ENCODE measurements at regions not wholly inside any gene's neighbourhood (a gene's known extent, or its start where the extent isn't known, plus 50 kb on each side); places are given as distances from the start of the nearest gene placed in this dataset.
"Not testable (repeated sequence)": the region's sequence is repeated elsewhere in the genome, so short reads cannot be mapped to it uniquely, and the experiment has no call there.

DNA sequence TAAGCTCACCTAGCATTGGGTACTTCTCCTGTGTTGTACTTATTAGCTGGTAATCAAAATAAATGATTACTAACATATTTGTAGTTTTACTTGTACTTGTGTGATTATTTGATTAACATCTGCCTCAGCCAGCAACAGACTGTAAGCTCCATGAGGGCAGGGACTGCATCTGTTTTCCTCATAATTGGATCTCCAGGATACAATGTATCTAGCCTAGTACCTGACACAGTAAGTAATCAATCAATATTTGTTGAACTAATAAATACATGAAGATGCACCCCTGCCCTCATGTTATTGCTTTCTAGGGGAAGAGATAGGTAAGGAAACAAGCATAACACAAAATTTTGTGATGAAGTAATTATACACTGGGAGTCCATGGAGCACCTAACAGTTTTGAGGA, 101.5 kb downstream of the TENT5C start:
- DNase-seq (ENCODE audit: low read depth, low spot score) = no peak

DNA sequence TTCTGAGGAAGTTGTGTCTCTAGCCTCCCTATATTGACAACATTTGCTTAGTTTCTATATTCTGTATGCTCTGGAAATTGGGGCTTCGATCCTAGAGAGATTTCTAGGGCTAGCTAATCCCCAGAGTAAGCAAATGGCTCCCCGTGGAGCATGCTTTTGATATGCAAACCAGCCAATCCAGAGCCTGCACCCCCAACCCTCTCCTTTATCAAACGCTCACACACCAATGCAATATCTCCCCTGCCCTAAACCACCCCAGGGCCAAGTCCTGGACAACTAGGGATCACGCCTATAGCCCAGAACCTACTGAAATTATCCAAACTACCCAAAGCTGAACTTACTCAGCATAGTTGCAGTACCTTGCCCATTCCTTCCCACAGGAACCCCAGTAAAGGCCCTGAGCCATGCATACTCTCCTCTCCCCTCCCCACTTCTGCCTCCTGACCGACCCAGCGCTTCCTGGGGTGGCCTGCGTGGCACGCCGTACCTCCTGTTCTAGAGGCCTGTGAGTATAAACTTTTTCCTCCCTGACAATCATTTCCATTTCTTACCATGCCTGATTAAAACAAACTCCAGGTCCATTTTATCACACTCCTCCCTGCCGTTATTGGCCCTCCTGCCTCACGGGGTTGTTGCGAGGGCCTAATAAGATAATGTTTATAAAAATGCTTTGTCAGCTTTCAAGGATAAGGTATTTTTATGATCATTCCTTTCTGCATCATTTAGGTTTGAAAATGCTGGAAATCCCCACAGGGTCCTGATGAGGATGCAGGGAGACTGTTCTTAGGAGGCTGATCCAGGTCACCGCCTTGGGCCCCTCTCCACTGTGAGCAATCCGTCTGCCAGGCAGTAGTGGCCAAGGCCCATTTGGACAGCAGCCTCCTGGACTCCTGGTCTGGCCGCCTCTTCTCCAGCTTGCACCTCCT, 102.7 kb downstream of the TENT5C start:
- DNase-seq (ENCODE audit: low read depth, low spot score) = peak; percentile 15

DNA sequence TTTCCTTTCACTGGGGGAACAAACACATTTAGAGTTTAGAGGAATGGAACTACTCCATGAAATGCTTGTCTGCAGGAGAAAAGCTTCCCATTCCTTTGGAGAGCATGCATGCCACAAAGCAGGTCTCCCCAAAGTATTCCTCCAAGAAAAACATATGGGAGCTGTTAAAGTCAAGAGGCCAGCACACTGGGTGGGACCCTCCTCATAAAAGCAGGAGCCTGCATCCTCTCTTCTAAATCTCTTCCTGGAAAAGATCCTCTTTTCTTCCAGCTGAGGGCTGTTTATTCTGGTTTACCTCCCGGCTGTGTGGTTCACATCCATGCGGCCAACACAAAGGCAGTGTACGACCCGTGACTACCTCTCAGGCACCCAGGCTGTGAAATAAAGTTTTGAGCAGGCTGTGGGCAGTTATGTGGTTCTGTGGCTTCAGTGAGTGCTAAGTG, 103.4 kb downstream of the TENT5C start:
- peak; percentile 53 for DNase-seq (ENCODE audit: low read depth, low spot score)

DNA sequence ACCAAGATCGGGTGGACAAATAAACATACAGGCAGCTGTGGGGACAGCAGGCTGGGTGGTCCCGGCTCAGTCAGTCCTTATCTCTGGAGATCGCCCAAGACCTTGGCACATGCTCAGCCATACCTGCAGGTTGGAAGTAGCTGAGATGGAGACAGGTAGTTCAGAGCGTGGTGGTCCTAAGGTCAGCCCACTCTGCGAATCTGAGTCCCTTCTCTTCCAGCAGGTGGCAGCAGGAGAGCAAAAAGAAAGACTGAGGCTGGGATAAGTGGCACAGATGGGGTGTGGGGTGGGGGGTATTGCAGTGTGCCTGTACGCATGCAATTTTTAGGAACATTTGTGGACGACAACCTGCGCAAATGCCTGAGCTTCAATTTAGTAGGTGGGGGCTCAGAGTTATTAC, 104.9 kb downstream of the TENT5C start:
- DNase-seq (ENCODE audit: low read depth, low spot score) = no peak

DNA sequence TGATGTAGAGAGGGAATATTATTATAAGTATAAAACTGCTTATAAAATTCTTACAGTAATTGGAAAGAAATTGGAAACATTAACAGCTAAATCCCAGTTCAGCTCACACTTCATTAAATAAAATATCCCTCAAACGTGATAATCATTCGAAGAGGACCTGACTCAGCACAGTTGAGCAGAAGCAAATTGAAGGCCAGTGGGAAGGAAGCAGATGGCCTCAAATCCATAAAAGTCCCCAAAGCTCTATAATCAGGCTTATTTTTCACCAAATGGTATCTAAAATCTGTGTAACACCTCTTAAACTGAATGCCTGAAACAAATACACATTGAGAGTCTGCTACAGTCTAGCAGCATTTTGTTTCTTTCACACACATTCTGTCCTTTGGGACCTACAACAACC, 106.8 kb downstream of the TENT5C start:
- DNase-seq (ENCODE audit: low read depth, low spot score) = no peak

DNA sequence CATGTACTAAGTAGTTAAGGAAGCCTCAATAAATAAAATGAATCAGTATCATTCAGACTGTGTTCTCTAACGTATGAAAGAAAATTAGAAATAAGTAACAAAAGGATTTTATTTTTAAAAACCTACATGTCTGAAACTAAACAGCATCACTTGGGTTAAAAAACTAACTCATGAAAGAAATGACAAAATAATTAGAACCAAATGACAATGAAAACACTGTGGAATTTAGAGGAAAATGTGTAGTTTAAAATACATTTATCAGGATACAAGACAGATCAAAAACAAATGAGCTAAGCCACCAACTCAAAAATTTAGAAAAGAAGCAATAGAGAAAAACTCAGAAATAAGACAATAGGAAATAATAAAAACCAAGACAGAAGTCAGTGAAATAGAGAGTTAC, 108.7 kb downstream of the TENT5C start:
- DNase-seq (ENCODE audit: low read depth, low spot score) = no peak

DNA sequence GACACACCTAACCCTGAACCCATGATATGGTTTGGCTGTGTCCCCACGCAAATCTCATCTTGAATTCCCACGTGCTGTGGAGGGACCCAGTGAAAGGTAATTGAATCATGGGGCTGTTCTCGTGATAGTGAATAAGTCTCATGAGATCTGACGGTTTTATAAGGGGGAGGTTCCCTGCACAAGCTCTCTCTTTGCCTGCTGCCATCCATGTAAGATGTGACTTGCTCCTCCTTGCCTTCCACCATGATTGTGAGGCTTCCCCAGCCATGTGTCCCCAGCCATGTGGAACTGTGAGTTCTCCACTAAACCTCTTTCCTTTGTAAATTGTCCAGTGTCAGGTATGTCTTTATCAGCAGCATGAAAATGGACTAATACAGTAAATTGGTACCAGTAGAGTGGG, 110.2 kb downstream of the TENT5C start:
- DNase-seq (ENCODE audit: low read depth, low spot score) = not testable (repeated sequence)

DNA sequence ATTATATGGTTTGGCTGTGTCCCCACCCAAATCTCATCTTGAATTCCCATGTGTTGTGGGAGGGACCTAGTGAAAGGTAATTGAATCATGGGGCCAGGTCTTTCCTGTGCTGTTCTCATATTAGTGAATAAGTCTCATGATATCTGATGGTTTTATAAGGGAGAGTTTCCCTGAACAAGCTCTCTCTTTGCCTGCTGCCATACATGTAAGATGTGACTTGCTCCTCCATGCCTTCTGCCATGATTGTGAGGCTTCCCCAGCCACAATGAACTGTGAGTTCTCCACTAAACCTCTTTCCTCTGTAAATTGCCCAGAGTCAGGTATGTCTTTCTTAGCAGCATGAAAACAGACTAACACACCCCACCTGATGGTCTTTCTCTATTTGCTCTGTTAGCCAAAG, 112.1 kb downstream of the TENT5C start:
- not testable (repeated sequence) for DNase-seq (ENCODE audit: low read depth, low spot score)

DNA sequence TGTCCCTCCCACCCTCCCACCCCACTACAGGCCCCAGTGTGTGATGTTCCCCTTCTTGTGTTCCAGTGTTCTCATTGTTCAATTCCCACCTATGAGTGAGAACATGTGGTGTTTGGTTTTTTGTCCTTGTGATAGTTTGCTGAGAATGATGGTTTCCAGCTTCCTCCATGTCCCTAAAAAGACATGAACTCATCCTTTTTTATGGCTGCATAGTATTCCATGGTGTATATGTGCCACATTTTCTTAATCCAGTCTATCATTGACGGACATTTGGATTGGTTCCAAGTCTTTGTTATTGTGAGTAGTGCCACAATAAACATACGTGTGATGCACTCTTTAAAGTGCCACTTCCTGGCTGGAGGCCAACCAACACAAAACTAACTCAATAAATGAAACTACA, 112.7 kb downstream of the TENT5C start:
- not testable (repeated sequence) for DNase-seq (ENCODE audit: low read depth, low spot score)

DNA sequence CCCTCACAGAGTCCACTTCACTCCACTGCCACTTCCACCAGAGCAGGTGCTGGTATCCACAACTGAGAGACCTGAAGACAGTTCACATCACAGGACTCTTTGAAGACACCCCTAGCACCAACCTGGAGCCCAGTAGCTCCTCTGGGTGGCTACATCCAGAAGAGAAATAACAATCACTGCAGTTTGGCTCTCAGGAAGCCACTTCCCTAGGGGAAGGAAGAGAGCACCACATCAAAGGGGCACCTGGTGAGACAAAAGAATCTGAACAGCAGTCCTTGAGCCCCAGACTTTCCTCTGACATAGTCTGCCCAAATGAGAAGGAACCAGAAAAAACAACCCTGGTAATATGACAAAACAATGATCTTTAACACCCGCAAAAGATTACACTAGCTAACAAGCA, 113.2 kb downstream of the TENT5C start:
- DNase-seq (ENCODE audit: low read depth, low spot score) = no peak

DNA sequence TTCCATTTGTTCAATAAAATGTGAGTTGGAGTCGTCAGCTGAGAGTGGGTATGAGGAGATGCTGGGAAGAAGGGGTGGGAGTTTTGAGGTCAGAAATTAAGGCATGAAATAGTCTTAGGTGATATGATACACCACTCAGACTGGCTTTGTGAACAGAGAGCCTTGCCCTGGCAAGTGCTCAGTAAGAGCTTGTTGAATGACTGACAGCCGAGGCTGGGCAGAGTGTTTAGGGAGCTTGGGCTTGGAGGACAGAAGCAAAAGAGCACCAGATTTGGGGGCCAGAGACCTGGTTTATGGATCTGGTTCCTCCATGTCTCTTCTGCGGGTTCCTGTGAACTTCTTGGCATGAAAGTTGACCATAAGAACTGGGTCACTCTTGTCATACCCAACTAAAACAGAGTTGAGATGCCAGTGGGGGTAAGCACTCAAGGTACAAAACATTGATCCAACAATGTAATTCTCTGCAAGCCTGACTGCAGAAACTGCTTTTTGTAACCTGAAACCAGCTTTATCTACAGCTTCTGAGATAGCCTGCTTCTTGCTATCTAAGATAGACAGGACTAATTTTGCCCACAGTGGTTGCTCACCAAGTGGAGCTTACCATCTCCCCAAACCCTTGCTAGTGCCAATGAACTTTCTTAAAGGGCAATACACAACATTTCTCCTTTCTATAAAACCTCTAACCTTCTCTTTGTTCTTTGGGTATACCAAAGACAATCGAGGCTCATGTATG, 126.4 kb downstream of the TENT5C start:
- no peak for DNase-seq (ENCODE audit: low read depth, low spot score)

DNA sequence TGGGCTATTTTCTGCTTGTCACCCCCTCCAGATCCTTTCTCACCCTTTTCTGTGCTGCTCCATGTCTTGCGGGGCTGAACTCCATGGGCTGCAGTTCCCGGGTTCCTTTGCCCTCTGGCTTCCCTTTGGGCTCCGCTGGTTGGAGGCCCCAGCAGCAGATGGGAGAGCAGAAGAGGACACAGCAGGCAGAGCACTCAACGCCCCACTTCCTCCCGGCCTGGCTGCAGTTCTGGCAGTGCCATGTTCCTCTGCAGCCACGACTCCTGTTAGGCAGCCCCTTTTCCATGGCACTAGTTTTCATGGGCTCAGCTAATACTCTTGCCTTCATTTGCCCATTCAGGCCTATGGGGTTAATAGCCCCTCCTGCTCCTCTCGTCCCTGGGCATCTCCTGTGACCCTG, 127.1 kb downstream of the TENT5C start:
- DNase-seq (ENCODE audit: low read depth, low spot score) = no peak

DNA sequence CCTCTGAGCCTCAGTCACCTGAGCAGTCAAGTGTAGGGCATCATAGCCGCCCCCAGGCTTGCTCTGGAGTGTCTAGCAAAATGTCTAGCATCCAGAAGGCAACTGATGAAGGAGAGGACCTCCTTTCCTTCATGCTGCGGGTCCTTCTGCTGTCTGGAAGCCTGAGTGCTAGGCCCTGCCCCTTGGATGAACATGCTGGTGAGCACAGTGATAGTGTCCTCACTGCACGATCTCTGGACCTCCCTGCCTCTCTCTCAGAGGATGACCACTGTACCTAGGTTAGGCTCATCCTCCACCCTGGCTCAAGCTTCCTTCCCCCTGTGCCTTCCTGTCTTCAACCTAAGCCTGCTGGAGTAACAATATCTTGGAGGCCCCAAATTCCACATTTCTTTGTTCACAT, 128.6 kb downstream of the TENT5C start:
- DNase-seq (ENCODE audit: low read depth, low spot score) = no peak

DNA sequence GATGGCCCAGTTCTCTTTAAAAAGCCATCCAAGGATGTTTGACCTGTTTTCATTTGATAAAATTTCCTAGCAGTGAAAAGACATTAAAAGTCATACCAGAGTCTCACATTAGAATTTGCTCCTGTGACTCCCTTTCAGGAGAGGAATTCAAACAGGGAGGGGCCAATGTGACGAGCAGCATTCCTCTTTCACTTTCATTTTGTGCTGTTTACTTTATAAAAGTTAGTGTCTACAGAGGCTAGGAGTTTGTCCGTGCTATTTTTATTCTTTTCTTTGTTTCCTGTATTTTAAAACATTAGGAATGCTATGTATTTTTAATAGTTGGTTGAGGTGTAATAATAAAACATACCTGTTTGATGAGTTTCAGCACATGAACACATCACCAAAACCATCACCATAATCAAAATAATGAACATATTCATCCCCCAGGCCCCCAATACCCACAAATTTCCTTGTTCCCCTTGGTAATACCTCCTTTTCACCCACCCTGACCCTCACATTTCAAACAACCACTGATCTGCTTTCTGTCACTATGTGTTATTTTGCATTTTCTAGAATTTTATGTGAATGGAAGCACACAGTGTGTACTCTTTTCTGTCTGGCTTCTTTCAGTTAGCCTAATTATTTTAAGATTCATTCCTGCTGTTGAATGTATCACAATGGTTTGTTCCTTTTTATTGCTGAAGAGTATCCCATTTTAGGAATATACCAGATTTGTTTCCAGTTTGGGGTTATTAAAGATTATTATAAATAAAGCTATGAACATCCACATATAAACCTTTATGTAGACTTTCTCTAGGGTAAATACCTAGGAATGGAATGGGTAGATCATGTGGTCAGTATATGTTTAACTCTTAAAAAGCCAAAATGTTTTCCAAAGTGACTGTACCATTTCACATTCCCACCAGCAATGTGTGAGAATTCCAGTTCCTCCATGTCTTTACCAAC, 129.5 kb downstream of the TENT5C start:
- DNase-seq (ENCODE audit: low read depth, low spot score) = peak; percentile 67

DNA sequence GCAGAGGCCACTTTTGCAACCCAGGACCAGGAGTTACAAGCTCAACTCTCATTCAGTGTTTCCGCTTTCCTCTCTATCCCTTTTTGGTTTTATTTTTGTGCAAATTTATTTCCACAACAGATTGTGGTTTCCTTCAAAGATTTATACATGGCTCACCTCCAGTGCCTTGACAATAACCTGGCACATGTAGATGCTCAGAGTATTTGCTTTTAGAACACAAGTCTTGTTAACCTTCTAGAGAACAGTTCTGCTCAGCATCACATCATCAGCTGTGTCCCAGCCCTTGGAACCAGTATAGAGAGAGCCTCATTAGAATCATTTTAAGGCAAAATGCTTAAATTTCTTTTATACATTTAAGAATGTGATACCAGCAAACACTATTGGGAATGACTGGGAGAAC, 133.7 kb downstream of the TENT5C start:
- DNase-seq (ENCODE audit: low read depth, low spot score) = no peak

DNA sequence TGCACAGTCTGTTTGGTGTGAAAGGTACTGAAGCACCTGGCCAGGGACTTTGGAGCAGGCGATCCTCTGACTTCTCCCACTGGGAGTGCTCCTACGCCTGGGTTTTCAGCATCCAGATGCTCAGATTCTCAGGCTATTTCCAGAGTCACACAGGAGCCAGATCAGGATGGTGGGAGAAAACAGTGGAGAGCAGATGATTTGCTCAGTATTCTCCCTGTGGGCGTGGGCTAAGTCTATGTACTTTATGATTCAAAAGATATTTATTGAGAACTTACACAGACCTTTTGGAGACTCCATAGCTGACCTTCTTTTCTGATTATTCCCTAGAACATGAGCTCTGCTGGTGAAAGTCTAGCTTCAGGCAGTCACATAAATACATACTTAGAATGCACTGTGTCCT, 134.6 kb downstream of the TENT5C start:
- no peak for DNase-seq (ENCODE audit: low read depth, low spot score)

DNA sequence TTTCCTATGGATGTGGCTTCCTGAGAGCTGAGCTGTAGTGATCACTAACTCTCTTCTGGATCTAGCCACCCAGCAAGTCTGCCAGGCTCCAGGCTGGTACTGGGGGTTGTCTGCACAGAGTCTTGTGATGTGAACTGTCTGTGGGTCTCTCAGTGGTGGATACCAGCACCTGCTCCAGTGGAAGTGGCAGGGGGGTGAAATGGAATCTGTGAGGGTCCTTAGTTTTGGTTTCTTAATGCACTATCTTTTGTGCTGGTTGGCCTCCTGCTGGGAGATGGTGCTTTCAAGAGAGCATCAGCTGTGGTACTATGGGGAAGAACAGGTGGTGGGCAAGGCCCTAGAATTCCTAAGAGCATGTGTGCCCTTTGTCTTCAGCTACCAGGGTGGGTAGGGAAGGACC, 140.7 kb downstream of the TENT5C start:
- DNase-seq (ENCODE audit: low read depth, low spot score) = not testable (repeated sequence)

DNA sequence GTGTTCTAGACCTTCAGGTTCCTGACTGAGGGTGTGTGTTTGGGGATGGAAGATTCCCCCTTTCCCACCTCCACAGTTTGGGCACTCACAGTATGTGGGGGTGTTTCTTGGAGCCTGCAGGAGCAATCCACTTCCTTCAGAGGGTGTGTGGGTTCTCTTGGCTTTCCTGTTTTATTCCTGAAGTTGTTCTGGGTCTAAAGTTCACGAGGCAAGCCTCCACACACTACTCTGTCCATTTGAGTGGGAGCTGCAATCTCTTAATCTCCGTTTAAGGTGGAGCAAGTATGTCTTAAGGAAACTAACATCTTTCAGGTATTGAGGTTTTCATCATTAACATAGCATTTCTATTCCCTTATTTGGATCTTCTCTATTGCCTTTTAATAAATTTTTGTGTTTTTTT, 141.8 kb downstream of the TENT5C start:
- DNase-seq (ENCODE audit: low read depth, low spot score) = no peak

DNA sequence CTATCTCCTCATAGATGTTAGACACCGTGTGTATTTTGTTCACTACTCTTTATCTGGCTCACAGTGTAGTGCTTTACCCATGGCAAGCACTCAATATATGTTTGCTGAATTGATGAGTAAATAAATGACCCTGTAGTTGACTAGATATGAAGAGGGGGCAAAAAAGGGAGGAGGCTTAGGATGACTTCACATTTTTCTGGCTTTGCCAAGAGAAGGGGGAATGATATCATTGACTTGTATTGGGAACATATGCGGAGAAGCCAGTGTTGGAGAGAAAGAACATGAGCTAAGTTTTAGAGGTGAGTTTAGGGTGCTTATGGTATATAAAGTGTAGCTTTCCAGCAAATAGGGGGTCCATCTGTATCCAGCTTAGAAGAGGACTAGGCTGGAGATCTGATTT, 145.5 kb downstream of the TENT5C start:
- DNase-seq (ENCODE audit: low read depth, low spot score) = no peak

DNA sequence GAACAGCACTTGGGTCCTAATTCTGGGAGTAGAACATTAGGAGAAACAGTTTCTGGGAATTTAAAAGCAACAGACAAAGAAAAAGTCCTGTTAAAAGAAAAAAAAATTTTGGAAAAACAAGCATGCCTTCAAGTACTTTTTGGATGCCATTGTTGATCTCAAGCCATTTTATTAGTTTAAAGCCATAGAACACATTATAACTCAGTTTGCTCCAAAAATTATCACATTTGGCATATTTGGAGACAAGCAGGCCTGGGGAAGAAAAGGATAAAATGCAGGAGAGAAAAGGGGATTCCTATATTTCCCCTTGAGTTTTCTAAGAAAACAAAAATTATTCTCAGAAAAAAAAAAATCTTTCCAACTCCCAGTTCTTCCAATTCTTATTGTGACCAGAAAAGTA, 146.8 kb downstream of the TENT5C start:
- DNase-seq (ENCODE audit: low read depth, low spot score) = no peak

DNA sequence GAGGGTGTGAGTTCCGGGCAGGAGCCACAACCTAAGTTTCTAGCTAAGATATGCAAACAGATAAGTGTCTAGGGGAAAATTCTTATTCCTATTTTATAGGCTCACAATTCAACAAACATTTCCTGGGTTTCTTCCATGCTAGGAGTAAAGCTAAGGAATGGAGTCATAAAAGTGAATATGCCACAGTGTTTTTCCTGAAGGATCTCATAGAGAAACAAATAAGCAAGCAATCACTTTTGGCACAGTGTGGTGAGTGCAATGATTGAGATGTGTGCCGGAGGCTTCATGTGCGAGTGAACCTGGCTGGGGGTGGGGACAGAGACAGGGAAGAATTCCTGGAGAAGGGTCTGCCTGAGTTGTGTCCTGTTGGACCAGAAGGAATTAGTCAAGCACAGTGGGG, 147.4 kb downstream of the TENT5C start:
- DNase-seq (ENCODE audit: low read depth, low spot score) = no peak

DNA sequence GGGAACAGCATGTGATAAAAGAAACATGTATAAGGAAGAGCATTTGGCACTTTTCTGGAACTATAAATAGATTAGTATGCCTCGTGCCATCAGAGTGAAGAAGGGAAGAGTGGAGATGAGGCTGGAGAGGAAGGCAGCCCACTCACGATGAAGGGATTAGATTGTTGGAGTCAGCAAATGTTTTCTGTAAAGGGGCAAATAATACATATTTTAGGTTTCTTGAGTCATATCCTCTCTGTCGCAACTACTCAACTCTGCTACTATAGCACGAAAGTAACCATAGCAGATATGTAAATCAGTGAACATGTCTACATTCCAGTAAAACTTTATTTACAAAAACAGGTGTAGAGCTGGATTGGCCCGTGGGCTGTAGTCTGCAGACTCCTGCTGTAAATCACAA, 147.8 kb downstream of the TENT5C start:
- DNase-seq (ENCODE audit: low read depth, low spot score) = no peak
